ENCODE measurements at regions not wholly inside any gene's neighbourhood (a gene's known extent, or its start where the extent isn't known, plus 50 kb on each side); places are given as distances from the start of the nearest gene placed in this dataset.

- TF ChIP-seq CTCF (conservative IDR thresholded peaks at IDR 0.05; ENCODE audit: low read depth, low read length) (no peak), EZH2 (IDR thresholded peaks at IDR 0.05; ENCODE audit: borderline replicate concordance, low read depth, low read length, poor library complexity, severe bottlenecking) (no peak)
Observed at GRCh38 chr15:94875550-94875949, 644.2 kb downstream of the MCTP2 start.
